ENCODE measurements at regions not wholly inside any gene's neighbourhood (a gene's known extent, or its start where the extent isn't known, plus 50 kb on each side); places are given as distances from the start of the nearest gene placed in this dataset.

- no peak for DNase-seq
- Mint-ChIP-seq H3K9me3 (peaks cover 2% of the 10 kb centered on the region), H3K4me1 (ENCODE audit: low read depth) (no peaks in the 10 kb centered on the region), H3K27me3 (no peaks in the 10 kb centered on the region), H3K4me3 (no peak overlapping the region), H3K36me3 (no peaks in the 10 kb centered on the region), H3K27ac (no peak overlapping the region)
- CTCF ChIA-PET = no interaction called here
- POLR2A ChIA-PET = no interaction called here
- intact Hi-C loops (cut with micrococcal nuclease) = no loop called here
Observed at GRCh38 chr18:55751476-55751875, 163.5 kb upstream of the TCF4 start.

- no peaks in the 10 kb centered on the region for H3K36me3 Mint-ChIP-seq
- ChIA-PET POLR2A (no interaction called here), CTCF (no interaction called here)
- peaks cover 2% of the 10 kb centered on the region for H3K9me3 Mint-ChIP-seq
- H3K4me1 Mint-ChIP-seq (ENCODE audit: low read depth) = no peaks in the 10 kb centered on the region
- H3K27me3 Mint-ChIP-seq = no peaks in the 10 kb centered on the region
- intact Hi-C loops (cut with micrococcal nuclease) = no loop called here
- DNase-seq = no peak
- no peak overlapping the region for H3K4me3 Mint-ChIP-seq
- no peak overlapping the region for H3K27ac Mint-ChIP-seq
Observed at GRCh38 chr18:55748227-55748738, 160.3 kb upstream of the TCF4 start.

- H3K36me3 Mint-ChIP-seq = no peaks in the 10 kb centered on the region
- CTCF ChIA-PET = no interaction called here
- peaks cover 1% of the 10 kb centered on the region for H3K9me3 Mint-ChIP-seq
- no peak for DNase-seq
- no peaks in the 10 kb centered on the region for H3K27me3 Mint-ChIP-seq
- no peaks in the 10 kb centered on the region for H3K4me1 Mint-ChIP-seq (ENCODE audit: low read depth)
- intact Hi-C loops (cut with micrococcal nuclease) = no loop called here
- H3K4me3 Mint-ChIP-seq = no peak overlapping the region
- H3K27ac Mint-ChIP-seq = no peak overlapping the region
- POLR2A ChIA-PET = no interaction called here
Observed at GRCh38 chr18:55744206-55744605, 156.2 kb upstream of the TCF4 start.

- peaks cover 1% of the 10 kb centered on the region for H3K9me3 Mint-ChIP-seq
- CTCF ChIA-PET = no interaction called here
- H3K36me3 Mint-ChIP-seq = no peaks in the 10 kb centered on the region
- H3K27ac Mint-ChIP-seq = no peak overlapping the region
- DNase-seq = no peak
- no peaks in the 10 kb centered on the region for H3K27me3 Mint-ChIP-seq
- H3K4me1 Mint-ChIP-seq (ENCODE audit: low read depth) = no peaks in the 10 kb centered on the region
- POLR2A ChIA-PET = no interaction called here
- no peak overlapping the region for H3K4me3 Mint-ChIP-seq
- intact Hi-C loops (cut with micrococcal nuclease) = no loop called here
Observed at GRCh38 chr18:55743736-55744135, 155.7 kb upstream of the TCF4 start.

DNA sequence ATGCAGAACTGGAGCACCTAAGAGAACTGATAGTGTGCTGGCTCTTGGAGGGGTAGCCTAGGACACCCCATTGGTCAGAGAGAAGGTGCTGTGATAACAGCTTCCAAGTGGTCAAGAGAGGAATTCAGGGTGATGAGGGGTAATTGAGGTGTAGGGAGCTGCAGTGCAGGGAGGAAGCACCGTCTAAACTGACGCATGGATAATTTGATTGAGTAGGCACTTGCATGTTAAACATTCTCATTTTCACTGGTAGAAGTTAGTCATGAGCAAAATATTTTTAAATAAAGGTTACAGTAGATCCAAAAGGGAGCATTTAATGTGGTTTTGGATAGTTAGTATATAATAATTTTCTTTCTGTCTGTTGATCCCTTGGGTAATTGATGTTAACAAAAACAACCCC lies 155.1 kb upstream of the TCF4 start:
- peaks cover 1% of the 10 kb centered on the region for H3K9me3 Mint-ChIP-seq
- H3K4me3 Mint-ChIP-seq = no peak overlapping the region
- H3K4me1 Mint-ChIP-seq (ENCODE audit: low read depth) = no peaks in the 10 kb centered on the region
- H3K27me3 Mint-ChIP-seq = no peaks in the 10 kb centered on the region
- intact Hi-C loops (cut with micrococcal nuclease) = no loop called here
- ChIA-PET POLR2A (no interaction called here), CTCF (no interaction called here)
- H3K36me3 Mint-ChIP-seq = no peaks in the 10 kb centered on the region
- no peak overlapping the region for H3K27ac Mint-ChIP-seq
- no peak for DNase-seq

- Mint-ChIP-seq H3K4me3 (no peak overlapping the region), H3K9me3 (peaks cover 6% of the 10 kb centered on the region)
- CTCF ChIA-PET = no interaction called here
Observed at GRCh38 chr18:55739488-55739887, 151.5 kb upstream of the TCF4 start.

DNA sequence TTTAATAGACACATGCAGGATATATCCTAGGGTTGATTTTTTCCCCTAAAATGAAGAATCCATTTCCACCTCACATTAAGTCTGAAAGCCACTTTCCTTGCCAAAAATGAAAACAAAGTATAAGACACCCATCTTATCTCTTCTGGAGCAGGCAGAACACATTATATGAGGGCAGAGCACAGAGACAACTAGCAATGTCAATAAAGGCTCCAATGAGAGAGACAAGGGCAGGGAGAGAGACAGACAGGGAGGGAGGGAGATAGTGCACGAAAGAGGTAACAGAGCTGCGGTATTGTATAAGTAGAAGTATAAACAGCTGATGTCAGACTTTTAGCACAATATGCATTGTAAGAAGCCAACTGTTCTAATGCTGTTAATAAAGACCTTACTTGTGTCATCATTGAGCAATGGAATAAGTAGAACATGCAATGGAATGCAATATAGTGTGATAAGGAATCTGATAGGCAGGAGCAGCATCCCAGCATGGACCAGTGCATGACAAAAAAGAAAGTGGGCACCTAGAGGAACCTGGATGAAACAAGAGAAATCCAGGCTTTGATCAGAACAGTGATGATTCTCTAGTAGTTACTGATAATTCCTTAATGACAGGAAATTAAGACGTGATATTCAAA lies 150.6 kb upstream of the TCF4 start:
- Mint-ChIP-seq H3K4me1 (ENCODE audit: low read depth) (no peaks in the 10 kb centered on the region), H3K4me3 (no peak overlapping the region), H3K9me3 (peaks cover 6% of the 10 kb centered on the region), H3K27ac (no peak overlapping the region), H3K27me3 (no peaks in the 10 kb centered on the region), H3K36me3 (no peaks in the 10 kb centered on the region)
- ChIA-PET POLR2A (no interaction called here), CTCF (no interaction called here)
- intact Hi-C loops (cut with micrococcal nuclease) = no loop called here
- no peak for DNase-seq

More at GRCh38 chr18:55739488-55739887, 151.5 kb upstream of the TCF4 start:
- no peaks in the 10 kb centered on the region for H3K36me3 Mint-ChIP-seq
- POLR2A ChIA-PET = no interaction called here
- DNase-seq = no peak
- H3K27ac Mint-ChIP-seq = no peak overlapping the region
- no peaks in the 10 kb centered on the region for H3K4me1 Mint-ChIP-seq (ENCODE audit: low read depth)
- H3K27me3 Mint-ChIP-seq = no peaks in the 10 kb centered on the region
- intact Hi-C loops (cut with micrococcal nuclease) = no loop called here

- DNase-seq = no peak
- Mint-ChIP-seq H3K27me3 (no peaks in the 10 kb centered on the region), H3K9me3 (peaks cover 6% of the 10 kb centered on the region), H3K4me1 (ENCODE audit: low read depth) (no peaks in the 10 kb centered on the region), H3K4me3 (no peak overlapping the region), H3K36me3 (no peaks in the 10 kb centered on the region), H3K27ac (no peak overlapping the region)
- CTCF ChIA-PET = no interaction called here
- POLR2A ChIA-PET = no interaction called here
- intact Hi-C loops (cut with micrococcal nuclease) = no loop called here
Observed at GRCh38 chr18:55737781-55738468, 149.9 kb upstream of the TCF4 start.

DNA sequence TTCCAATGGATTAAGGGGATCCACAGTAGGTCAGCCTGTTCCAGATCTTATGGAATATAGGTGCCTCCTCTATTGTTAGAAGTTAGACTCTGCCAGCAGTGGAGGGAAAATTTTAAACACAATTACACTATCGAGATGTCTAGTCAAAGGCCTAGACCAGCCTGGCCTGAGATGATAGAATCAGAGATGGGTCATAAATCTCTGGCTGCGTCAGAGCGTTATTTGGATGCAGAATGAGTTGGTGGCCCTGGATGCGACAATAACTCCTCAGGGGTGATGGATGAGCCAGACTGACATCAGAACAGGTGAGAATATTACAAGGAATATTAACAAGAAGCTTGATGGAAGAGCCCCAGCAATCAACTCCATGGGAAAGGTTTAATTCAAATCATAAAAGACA lies 149.3 kb upstream of the TCF4 start:
- Mint-ChIP-seq H3K4me3 (no peak overlapping the region), H3K4me1 (ENCODE audit: low read depth) (no peaks in the 10 kb centered on the region), H3K27me3 (no peaks in the 10 kb centered on the region), H3K27ac (no peak overlapping the region), H3K36me3 (no peaks in the 10 kb centered on the region), H3K9me3 (peaks cover 6% of the 10 kb centered on the region)
- DNase-seq = no peak
- ChIA-PET CTCF (no interaction called here), POLR2A (no interaction called here)
- intact Hi-C loops (cut with micrococcal nuclease) = no loop called here

DNA sequence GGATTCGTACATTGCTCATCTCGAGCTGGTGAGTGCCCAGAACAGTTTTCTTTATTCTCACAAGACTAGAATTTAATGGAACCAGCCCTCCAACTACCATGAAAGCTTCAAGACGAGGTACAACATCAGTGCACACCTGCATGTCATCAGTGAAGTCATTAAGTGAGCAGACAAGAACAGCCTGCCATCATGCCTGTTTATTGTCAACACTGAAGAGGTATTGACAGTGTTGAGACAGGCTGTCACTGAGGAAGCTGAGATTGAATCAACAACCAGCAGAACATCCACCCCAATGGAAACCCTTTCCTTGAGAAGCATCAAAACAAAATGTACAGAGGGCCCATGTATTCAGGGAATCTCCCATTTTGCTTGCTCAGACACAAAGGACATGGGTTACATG lies 148.0 kb upstream of the TCF4 start:
- ChIA-PET CTCF (no interaction called here), POLR2A (no interaction called here)
- no peak for DNase-seq
- H3K27ac Mint-ChIP-seq = no peak overlapping the region
- H3K9me3 Mint-ChIP-seq = peaks cover 4% of the 10 kb centered on the region
- H3K4me1 Mint-ChIP-seq (ENCODE audit: low read depth) = no peaks in the 10 kb centered on the region
- H3K27me3 Mint-ChIP-seq = no peaks in the 10 kb centered on the region
- H3K36me3 Mint-ChIP-seq = no peaks in the 10 kb centered on the region
- H3K4me3 Mint-ChIP-seq = no peak overlapping the region
- intact Hi-C loops (cut with micrococcal nuclease) = no loop called here

DNA sequence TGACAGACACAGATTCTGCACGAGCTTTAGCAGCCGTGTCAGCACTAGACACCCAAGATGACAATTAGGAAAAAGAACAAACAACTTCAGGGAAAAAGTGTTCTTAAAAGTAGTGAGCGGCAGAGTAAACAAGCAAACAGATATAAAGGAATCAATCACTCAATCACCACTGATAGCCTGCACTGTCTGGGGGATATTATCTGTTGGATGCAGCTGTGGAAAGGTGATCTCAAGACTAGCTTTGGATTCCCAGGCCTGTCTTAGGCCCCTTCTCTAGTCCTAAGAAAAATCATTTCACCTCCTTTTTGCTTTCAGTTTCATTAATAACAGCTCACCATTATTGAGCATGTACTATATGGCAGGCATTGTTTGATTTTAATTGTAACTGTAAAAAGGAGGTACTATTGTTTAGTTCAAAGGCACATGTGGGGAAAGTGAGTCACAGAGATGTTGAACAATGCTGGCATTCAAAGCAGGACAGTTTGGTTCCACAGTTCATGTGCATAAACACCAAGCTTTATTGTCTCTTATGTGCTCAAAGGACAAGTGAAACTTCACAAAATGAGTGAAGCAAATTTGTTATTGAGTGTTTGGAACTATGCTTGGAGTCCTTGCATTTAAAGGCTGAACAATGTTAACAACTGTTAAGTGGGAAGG lies 147.3 kb upstream of the TCF4 start:
- Mint-ChIP-seq H3K4me3 (no peak overlapping the region), H3K27ac (no peak overlapping the region), H3K4me1 (ENCODE audit: low read depth) (no peaks in the 10 kb centered on the region), H3K9me3 (peaks cover 4% of the 10 kb centered on the region), H3K27me3 (no peaks in the 10 kb centered on the region), H3K36me3 (no peaks in the 10 kb centered on the region)
- intact Hi-C loops (cut with micrococcal nuclease) = no loop called here
- ChIA-PET CTCF (no interaction called here), POLR2A (no interaction called here)
- no peak for DNase-seq

GRCh38 chr18:55732227-55733106 lies 144.5 kb upstream of the TCF4 start:
- H3K4me1 Mint-ChIP-seq (ENCODE audit: low read depth) = no peaks in the 10 kb centered on the region
- DNase-seq = no peak
- H3K9me3 Mint-ChIP-seq = peaks cover 7% of the 10 kb centered on the region
- CTCF ChIA-PET = no interaction called here
- H3K27ac Mint-ChIP-seq = no peak overlapping the region
- intact Hi-C loops (cut with micrococcal nuclease) = no loop called here
- no peak overlapping the region for H3K4me3 Mint-ChIP-seq
- POLR2A ChIA-PET = no interaction called here
- H3K36me3 Mint-ChIP-seq = no peaks in the 10 kb centered on the region
- no peaks in the 10 kb centered on the region for H3K27me3 Mint-ChIP-seq
